BE2C (cell line): ENCODE measurements at regions not wholly inside any gene's neighbourhood (a gene's known extent, or its start where the extent isn't known, plus 50 kb on each side); places are given as distances from the start of the nearest gene placed in this dataset.

Source experiments
- DNase-seq: peaks from one replicate; pipeline ENCODE4 v3.0.0-alpha.2; 2020
- H3K27me3 ChIP-seq: fragments of 250-450 bp; sonication (Bioruptor Pico); 2 replicates; pipeline ENCODE4 v1.5.1; 2020; ENCODE audit warnings: mild to moderate bottlenecking
- H3K36me3 ChIP-seq: fragments of 250-450 bp; sonication (Bioruptor Pico); 2 replicates; pipeline ENCODE4 v1.5.1; 2020; ENCODE audit warnings: mild to moderate bottlenecking
- H3K4me1 ChIP-seq: fragments of 250-450 bp; sonication (Bioruptor Pico); 2 replicates; pipeline ENCODE4 v1.5.1; 2020
- H3K4me3 ChIP-seq: 2 replicates; pipeline ENCODE4 v1.5.1; 2011; ENCODE audit warnings: low read depth, low read length
- H3K9me3 ChIP-seq: fragments of 250-450 bp; sonication (Bioruptor Pico); 2 replicates; pipeline ENCODE4 v1.5.1; 2020
- TF ChIP-seq, protein P1 (sequence below): IDR thresholded peaks from 2 replicates; pipeline ENCODE4 v1.5.1; 2012; ENCODE audit warnings: mild to moderate bottlenecking, low read depth, low read length

GRCh38 chr6:10323018-10323417 lies 91.9 kb downstream of the TFAP2A start:
- no peaks in the 10 kb centered on the region for H3K27me3 ChIP-seq
- TF ChIP-seq, protein P1, sequence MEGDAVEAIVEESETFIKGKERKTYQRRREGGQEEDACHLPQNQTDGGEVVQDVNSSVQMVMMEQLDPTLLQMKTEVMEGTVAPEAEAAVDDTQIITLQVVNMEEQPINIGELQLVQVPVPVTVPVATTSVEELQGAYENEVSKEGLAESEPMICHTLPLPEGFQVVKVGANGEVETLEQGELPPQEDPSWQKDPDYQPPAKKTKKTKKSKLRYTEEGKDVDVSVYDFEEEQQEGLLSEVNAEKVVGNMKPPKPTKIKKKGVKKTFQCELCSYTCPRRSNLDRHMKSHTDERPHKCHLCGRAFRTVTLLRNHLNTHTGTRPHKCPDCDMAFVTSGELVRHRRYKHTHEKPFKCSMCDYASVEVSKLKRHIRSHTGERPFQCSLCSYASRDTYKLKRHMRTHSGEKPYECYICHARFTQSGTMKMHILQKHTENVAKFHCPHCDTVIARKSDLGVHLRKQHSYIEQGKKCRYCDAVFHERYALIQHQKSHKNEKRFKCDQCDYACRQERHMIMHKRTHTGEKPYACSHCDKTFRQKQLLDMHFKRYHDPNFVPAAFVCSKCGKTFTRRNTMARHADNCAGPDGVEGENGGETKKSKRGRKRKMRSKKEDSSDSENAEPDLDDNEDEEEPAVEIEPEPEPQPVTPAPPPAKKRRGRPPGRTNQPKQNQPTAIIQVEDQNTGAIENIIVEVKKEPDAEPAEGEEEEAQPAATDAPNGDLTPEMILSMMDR, result no peak
- no peaks in the 10 kb centered on the region for H3K36me3 ChIP-seq
- DNase-seq, result no peak
- no peak overlapping the region for H3K4me3 ChIP-seq
- H3K4me1 ChIP-seq, result no peaks in the 10 kb centered on the region
- no peaks in the 10 kb centered on the region for H3K9me3 ChIP-seq

- no peaks in the 10 kb centered on the region for H3K9me3 ChIP-seq
Observed at GRCh38 chr6:10320291-10320690, 94.6 kb downstream of the TFAP2A start.

DNA sequence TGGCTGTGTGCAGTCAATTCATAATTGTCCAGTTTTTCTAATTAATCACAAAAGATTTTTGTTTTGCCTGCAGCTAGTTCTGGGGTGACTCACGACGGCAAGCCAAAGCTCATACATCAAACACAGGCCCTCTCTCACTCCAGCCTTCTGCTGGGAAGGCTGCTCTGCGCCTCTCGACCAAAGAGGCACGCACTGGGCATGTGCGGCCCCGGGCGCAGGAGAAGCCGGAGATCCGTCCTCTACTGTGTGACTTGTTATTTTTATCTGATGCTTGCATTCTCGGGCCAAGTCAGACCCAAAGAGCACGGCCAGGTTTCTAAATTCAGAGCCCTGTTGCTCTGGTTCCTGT lies 98.5 kb downstream of the TFAP2A start:
- Histone ChIP-seq H3K27me3 (no peaks in the 10 kb centered on the region), H3K36me3 (no peaks in the 10 kb centered on the region), H3K4me3 (no peak overlapping the region), H3K9me3 (no peaks in the 10 kb centered on the region), H3K4me1 (no peaks in the 10 kb centered on the region)
- DNase-seq, result no peak
- TF ChIP-seq, protein P1, result no peak

More at GRCh38 chr6:10320291-10320690, 94.6 kb downstream of the TFAP2A start:
- TF ChIP-seq, protein P1, result no peak
- no peaks in the 10 kb centered on the region for H3K4me1 ChIP-seq
- H3K27me3 ChIP-seq, result no peaks in the 10 kb centered on the region
- H3K4me3 ChIP-seq, result no peak overlapping the region
- no peaks in the 10 kb centered on the region for H3K36me3 ChIP-seq
- no peak for DNase-seq

GRCh38 chr6:10315658-10316372 lies 99.1 kb downstream of the TFAP2A start:
- Histone ChIP-seq H3K27me3 (no peaks in the 10 kb centered on the region), H3K9me3 (no peaks in the 10 kb centered on the region), H3K4me1 (no peaks in the 10 kb centered on the region), H3K4me3 (no peak overlapping the region), H3K36me3 (no peaks in the 10 kb centered on the region)
- DNase-seq, result no peak
- TF ChIP-seq, protein P1, result no peak

GRCh38 chr6:10315034-10315433 lies 99.8 kb downstream of the TFAP2A start:
- no peaks in the 10 kb centered on the region for H3K27me3 ChIP-seq
- DNase-seq, result no peak
- no peaks in the 10 kb centered on the region for H3K36me3 ChIP-seq
- H3K4me3 ChIP-seq, result no peak overlapping the region
- no peaks in the 10 kb centered on the region for H3K4me1 ChIP-seq
- no peaks in the 10 kb centered on the region for H3K9me3 ChIP-seq
- TF ChIP-seq, protein P1, result no peak

- Histone ChIP-seq H3K4me3 (no peak overlapping the region), H3K27me3 (no peaks in the 10 kb centered on the region), H3K9me3 (no peaks in the 10 kb centered on the region), H3K36me3 (no peaks in the 10 kb centered on the region), H3K4me1 (no peaks in the 10 kb centered on the region)
- no peak for DNase-seq
- TF ChIP-seq, protein P1, result no peak
Observed at GRCh38 chr6:10314163-10314955, 100.5 kb downstream of the TFAP2A start.
